Left kidney (tissue), 1 donor: ENCODE measurements at regions not wholly inside any gene's neighbourhood (a gene's known extent, or its start where the extent isn't known, plus 50 kb on each side); places are given as distances from the start of the nearest gene placed in this dataset.
A peak's percentile ranks its signal among the peaks of the same experiment; 100 is the strongest.
"Not testable (repeated sequence)": the region's sequence is repeated elsewhere in the genome, so short reads cannot be mapped to it uniquely, and the experiment has no call there.

Source experiments
- DNase-seq: peaks from one replicate; pipeline ENCODE4 v3.0.0-alpha.2; 2013

- peak; percentile 62 for DNase-seq
Measured at GRCh38 chr12:8390001-8390777, 65.6 kb upstream of the CLEC6A start.

- peak; percentile 22 for DNase-seq
Measured at GRCh38 chr12:8396225-8397071, 59.3 kb upstream of the CLEC6A start.

- DNase-seq = not testable (repeated sequence)
Measured at GRCh38 chr12:8397378-8397777, 58.4 kb upstream of the CLEC6A start.

- not testable (repeated sequence) for DNase-seq
Measured at GRCh38 chr12:8399496-8400034, 56.2 kb upstream of the CLEC6A start.

GRCh38 chr12:8403834-8404233, 51.9 kb upstream of the CLEC6A start:
- DNase-seq = not testable (repeated sequence)

- DNase-seq = not testable (repeated sequence)
Measured at GRCh38 chr12:8404341-8404740, 51.4 kb upstream of the CLEC6A start.
